GM18508 (cell line): ENCODE measurements at regions not wholly inside any gene's neighbourhood (a gene's known extent, or its start where the extent isn't known, plus 50 kb on each side); places are given as distances from the start of the nearest gene placed in this dataset.

Source experiments
- ATAC-seq: cut with Tn5 transposase; IDR thresholded peaks from one replicate; pipeline ENCODE4 v1.9.1; 2021; ENCODE audit warnings: moderate number of reproducible peaks; ENCODE audit not compliant: insufficient read depth, unreplicated experiment

GRCh38 chrX:51798701-51799100, 55.5 kb downstream of the GSPT2 start:
- ATAC-seq: no peak

GRCh38 chrX:51802917-51803688, 59.9 kb downstream of the GSPT2 start:
- ATAC-seq: peak; percentile 85

GRCh38 chrX:51803833-51804232, 60.6 kb downstream of the GSPT2 start:
- ATAC-seq: no peak

- ATAC-seq: no peak
Measured at GRCh38 chrX:51804741-51805140, 61.5 kb downstream of the GSPT2 start.

- ATAC-seq: no peak
Measured at GRCh38 chrX:51813886-51814460, 70.7 kb downstream of the GSPT2 start.

- no peak for ATAC-seq
Measured at GRCh38 chrX:51824061-51824460, 69.4 kb upstream of the MAGED1 start.

GRCh38 chrX:51825436-51825835, 68.0 kb upstream of the MAGED1 start:
- no peak for ATAC-seq

- ATAC-seq: no peak
Measured at GRCh38 chrX:51834076-51834475, 59.3 kb upstream of the MAGED1 start.

- no peak for ATAC-seq
Measured at GRCh38 chrX:51836823-51837222, 56.6 kb upstream of the MAGED1 start.

GRCh38 chrX:51837451-51837850, 56.0 kb upstream of the MAGED1 start:
- no peak for ATAC-seq

GRCh38 chrX:51837921-51838320, 55.5 kb upstream of the MAGED1 start:
- no peak for ATAC-seq
